K562 (cell line): ENCODE measurements at regions not wholly inside any gene's neighbourhood (a gene's known extent, or its start where the extent isn't known, plus 50 kb on each side); places are given as distances from the start of the nearest gene placed in this dataset.
A peak's percentile ranks its signal among the peaks of the same experiment; 100 is the strongest.

Experiments
- ATAC-seq: fragments of 200-7000 bp; cut with Tn5 transposase; 3 replicates; pipeline ENCODE4 v1.9.1; 2020; ENCODE audit warnings: moderate library complexity
- BruUV-seq: library from RNA; stranded (reverse); fragments of 400-500 nt; replicated peaks from 2 replicates; lab custom pipeline; 2021; lab: Mats Ljungman, UMichigan
- CTCF ChIA-PET: fragments of 300-600 bp; formaldehyde crosslinking; extraction: SDS; loops from one replicate; lab custom pipeline; 2021; ENCODE audit warnings: low intra/inter-chr PET ratio; lab: Yijun Ruan, JAX
- POLR2A ChIA-PET: fragments of 300-600, 350-650 bp; sonication (Branson Sonifier 250); formaldehyde crosslinking; extraction: SDS; loops from one replicate; lab custom pipeline; 2021; ENCODE audit warnings: antibody characterized with exemption, inconsistent platforms; lab: Yijun Ruan, JAX
- DNase-seq, 4 experiments: peaks; one replicate each; pipeline versions ENCODE4 v3.0.0 to v3.0.0-alpha.2; 2011 to 2018; ENCODE audit warnings: low spot score in 3 of 4, mixed read lengths in 3 of 4; ENCODE audit errors: extremely low read depth in 1 of 4
- FAIRE-seq: peaks from 2 replicates; lab custom pipeline; 2011; peaks lifted over from hg19 to GRCh38; lab: Jason Lieb, UNC
- H2AFZ ChIP-seq: 2 replicates; pipeline ENCODE4 v1.6.0; 2011; ENCODE audit warnings: low read depth, low read length, control low read depth, inconsistent platforms
- H3K27ac ChIP-seq: fragments of 200-600 bp; 3 replicates; pipeline ENCODE4 v1.8.0; 2011; ENCODE audit warnings: low read depth, mild to moderate bottlenecking, control low read depth, inconsistent platforms, low read length, moderate library complexity, mixed read lengths; ENCODE audit errors: extremely low read depth
- H3K27me3 ChIP-seq, 2 experiments: fragments of 300-600 bp in 1 of 2; 2 replicates in 1 of 2; 3 replicates in 1 of 2; pipeline versions ENCODE4 v1.6.0 to v1.8.0; 2011; ENCODE audit warnings: inconsistent platforms in 2 of 2, low read length in 2 of 2, mild to moderate bottlenecking in 1 of 2, mixed read lengths in 1 of 2, moderate library complexity in 1 of 2; ENCODE audit not compliant: control insufficient read depth in 2 of 2, insufficient read depth in 2 of 2
- H3K36me3 ChIP-seq: fragments of 300-600 bp; 3 replicates; pipeline ENCODE4 v1.8.0; 2011; ENCODE audit warnings: mild to moderate bottlenecking, low read length, inconsistent platforms; ENCODE audit not compliant: control insufficient read depth, insufficient read depth
- H3K4me1 ChIP-seq, 2 experiments: fragments of 200-600 bp in 1 of 2; replicated peaks in 1 of 2; 2 replicates in 1 of 2; 3 replicates in 1 of 2; pipeline versions ENCODE4 v1.5.1 to v1.8.0; 2011; ENCODE audit warnings: inconsistent platforms in 2 of 2, low read length in 2 of 2, mild to moderate bottlenecking in 1 of 2, mixed read lengths in 1 of 2, moderate library complexity in 1 of 2; ENCODE audit not compliant: control insufficient read depth in 2 of 2, insufficient read depth in 2 of 2
- H3K4me2 ChIP-seq: 2 replicates; pipeline ENCODE4 v1.6.1; 2011; ENCODE audit warnings: low read length, control low read depth, inconsistent platforms, mixed read lengths; ENCODE audit not compliant: insufficient read depth
- H3K4me3 ChIP-seq: fragments of 200-600 bp; sonication (generic), shearing (Covaris generic); 2 replicates; pipeline ENCODE4 v1.5.1; 2016; ENCODE audit warnings: control low read depth, inconsistent platforms
- H3K79me2 ChIP-seq: fragments of 200-600 bp; 3 replicates; pipeline ENCODE4 v1.8.0; 2011; ENCODE audit warnings: low read length, inconsistent platforms; ENCODE audit not compliant: control insufficient read depth, insufficient read depth
- H3K9ac ChIP-seq, 2 experiments: 2 replicates each; pipeline versions ENCODE4 v1.6.0 to v1.6.1; 2011; ENCODE audit warnings: low read depth in 2 of 2, low read length in 2 of 2, control low read depth in 1 of 2, inconsistent platforms in 1 of 2, mild to moderate bottlenecking in 1 of 2, mixed read lengths in 1 of 2; ENCODE audit not compliant: insufficient read depth in 1 of 2
- H3K9me1 ChIP-seq: one replicate; pipeline ENCODE4 v1.6.0; 2011; ENCODE audit warnings: inconsistent platforms, mild to moderate bottlenecking, low read length, moderate library complexity; ENCODE audit not compliant: control insufficient read depth, insufficient read depth
- H3K9me3 ChIP-seq: replicated peaks from 2 replicates; pipeline ENCODE4 v1.5.1; 2011; ENCODE audit warnings: low read depth, low read length, inconsistent platforms; ENCODE audit not compliant: control insufficient read depth, insufficient read depth
- H4K20me1 ChIP-seq: replicated peaks from 2 replicates; pipeline ENCODE4 v1.6.1; 2011; ENCODE audit warnings: low read length, inconsistent platforms, mixed read lengths; ENCODE audit not compliant: control insufficient read depth, insufficient read depth
- CTCF ChIP-seq, 3 experiments: IDR thresholded peaks in 2 of 3; conservative IDR thresholded peaks in 1 of 3; 2 replicates each; pipeline ENCODE4 v1.5.1; 2011 to 2012; ENCODE audit warnings: low read length in 3 of 3, mild to moderate bottlenecking in 3 of 3, control low read depth in 2 of 3, improper control_type of control experiment in 1 of 3, inconsistent platforms in 1 of 3, low read depth in 1 of 3, mixed read lengths in 1 of 3, moderate library complexity in 1 of 3; ENCODE audit not compliant: insufficient read depth in 2 of 3
- DACH1 ChIP-seq: fragments of 450-650 bp; IDR thresholded peaks from 2 replicates; pipeline ENCODE4 v1.6.1; 2018; ENCODE audit not compliant: partially characterized antibody
- HINFP ChIP-seq: fragments of 450-650 bp; conservative IDR thresholded peaks from 2 replicates; pipeline ENCODE4 v1.6.1; 2016; ENCODE audit warnings: missing genetic modification characterization, low read depth, mild to moderate bottlenecking, control low read depth, missing compliant biosample characterization
- RAD21 ChIP-seq, 2 experiments: fragments of 250-450 bp in 1 of 2; fragments of 450-650 bp in 1 of 2; sonication (Bioruptor Pico) in 1 of 2; formaldehyde crosslinking in 1 of 2; IDR thresholded peaks in 1 of 2; conservative IDR thresholded peaks in 1 of 2; 2 replicates each; pipeline versions ENCODE4 v1.4.0 to v1.8.0; 2020 to 2022; ENCODE audit warnings: mild to moderate bottlenecking in 2 of 2, moderate library complexity in 1 of 2
- WGBS: fragments of 100-300 bp; shearing (Covaris generic); methylation state at CpG from one replicate; pipeline ENCODE4 v1.1.6; 2016; ENCODE audit warnings: low coverage, mixed read lengths; ENCODE audit not compliant: insufficient coverage; ENCODE audit errors: missing lambda C conversion rate; 5-methylcytosine and 5-hydroxymethylcytosine counted together
- in situ Hi-C: fragments of 300-500 bp; cut with MboI; formaldehyde crosslinking; loops from 4 replicates; pipeline ENCODE4 v1.15.0; 2018; ENCODE audit warnings: inconsistent platforms, mixed read lengths
- intact Hi-C: fragments of 100-400 bp; cut with micrococcal nuclease; formaldehyde crosslinking; loops from 2 replicates; pipeline ENCODE4 v1.14.2; 2022

GRCh38 chr2:209334188-209335017, 89.4 kb upstream of the MAP2 start:
- ChIA-PET POLR2A (no interaction called here), CTCF (interaction anchor here (0.7 kb wide), 1 partner anchor 944 kb away, joined by 3 read pairs; no protein-coding TSS in a partner anchor)
- Histone ChIP-seq H3K27ac (no peak overlapping the region), H3K4me3 (no peak overlapping the region), H3K9ac (no peak overlapping the region), H3K9me1 (no peaks in the 10 kb centered on the region), H3K79me2 (no peaks in the 10 kb centered on the region), H3K4me1 (no peaks in the 10 kb centered on the region), H4K20me1 (no peaks in the 10 kb centered on the region), H3K36me3 (no peaks in the 10 kb centered on the region), H3K27me3 (no peaks in the 10 kb centered on the region), H2AFZ (no peak overlapping the region), H3K9me3 (no peaks in the 10 kb centered on the region), H3K4me2 (no peak overlapping the region)
- ATAC-seq, result 0 out of 3 replicates have a peak, but pooled peaks have one; percentile 42
- TF ChIP-seq RAD21 (CRISPR knock-in tag; conservative IDR thresholded peaks at IDR 0.05 in 1 of 2, IDR thresholded peaks at IDR 0.05 in 1 of 2) (peak; percentile 41 to 50), CTCF (IDR thresholded peaks at IDR 0.05 in 2 of 3, conservative IDR thresholded peaks at IDR 0.05 in 1 of 3; ENCODE audit: insufficient read depth in 2 of 3, low read depth in 1 of 3, low read length in 3 of 3) (peak; percentile 47 to 52 (median 51); a peak in 4 of 6 replicates), DACH1 (peak; percentile 17), HINFP (tag) (no peak)
- in situ Hi-C loops (loop anchor here (25.0 kb wide), 1 partner anchor 878 kb away; no protein-coding TSS in a partner anchor), intact Hi-C loops (loop anchor here (5.0 kb wide), 3 partner anchors 628 to 867 kb away; no protein-coding TSS in a partner anchor)
- FAIRE-seq, result no peak
- peak; percentile 9 to 41 (median 21) for DNase-seq
- BruUV-seq, result no TSS peak
- 4% methylated on average over 7 of the region's 7 CpGs for WGBS
